ENCODE measurements at regions not wholly inside any gene's neighbourhood (a gene's known extent, or its start where the extent isn't known, plus 50 kb on each side); places are given as distances from the start of the nearest gene placed in this dataset.

GRCh38 chr1:9419369-9420041 is 119.8 kb upstream of the SLC25A33 start:
- CTCF ChIA-PET, result interaction anchor here (0.6 to 0.7 kb wide), 2 partner anchors 79 to 839 kb away, joined by 3 to 4 read pairs; no protein-coding TSS in a partner anchor
- POLR2A ChIA-PET, result no interaction called here

- ChIA-PET CTCF (no interaction called here), POLR2A (no interaction called here)
Observed at GRCh38 chr1:9420835-9421532, 118.3 kb upstream of the SLC25A33 start.

GRCh38 chr1:9421533-9421873 is 117.8 kb upstream of the SLC25A33 start:
- POLR2A ChIA-PET, result no interaction called here

GRCh38 chr1:9422321-9422720 is 116.9 kb upstream of the SLC25A33 start:
- CTCF ChIA-PET, result interaction anchor here (0.6 to 1.5 kb wide), 3 partner anchors 10 to 1161 kb away, joined by 3 read pairs; no protein-coding TSS in a partner anchor
- POLR2A ChIA-PET, result no interaction called here

More at GRCh38 chr1:9421533-9421873, 117.8 kb upstream of the SLC25A33 start:
- CTCF ChIA-PET, result interaction anchor here (1.5 kb wide), 1 partner anchor 11 kb away, joined by 3 read pairs; no protein-coding TSS in a partner anchor

- ChIA-PET POLR2A (no interaction called here), CTCF (interaction anchor here (0.6 to 1.5 kb wide), 5 partner anchors 10 to 1160 kb away, joined by 3 read pairs; no protein-coding TSS in a partner anchor)
Observed at GRCh38 chr1:9422911-9423505, 116.3 kb upstream of the SLC25A33 start.

GRCh38 chr1:9424261-9424660 is 115.0 kb upstream of the SLC25A33 start:
- POLR2A ChIA-PET, result no interaction called here
- CTCF ChIA-PET, result interaction anchor here (0.6 kb wide), 1 partner anchor 749 kb away, joined by 3 read pairs; no protein-coding TSS in a partner anchor

- POLR2A ChIA-PET, result interaction anchor here (1.0 kb wide), 2 partner anchors 13 to 162 kb away, joined by 3 to 4 read pairs; no protein-coding TSS in a partner anchor
Observed at GRCh38 chr1:9425859-9426258, 113.4 kb upstream of the SLC25A33 start.

GRCh38 chr1:9426291-9426711 is 113.0 kb upstream of the SLC25A33 start:
- ChIA-PET POLR2A (interaction anchor here (1.0 kb wide), 2 partner anchors 13 to 162 kb away, joined by 3 to 4 read pairs; no protein-coding TSS in a partner anchor), CTCF (interaction anchor here (0.6 to 3.0 kb wide), 5 partner anchors 13 to 604 kb away, joined by 3 to 16 read pairs (median 3); no protein-coding TSS in a partner anchor)

More at GRCh38 chr1:9425859-9426258, 113.4 kb upstream of the SLC25A33 start:
- CTCF ChIA-PET, result interaction anchor here (0.6 to 3.0 kb wide), 5 partner anchors 9 to 604 kb away, joined by 3 to 16 read pairs (median 3); no protein-coding TSS in a partner anchor

- ChIA-PET POLR2A (no interaction called here), CTCF (interaction anchor here (0.8 to 3.0 kb wide), 3 partner anchors 15 to 138 kb away, joined by 3 to 16 read pairs (median 5); no protein-coding TSS in a partner anchor)
Observed at GRCh38 chr1:9427388-9427787, 111.9 kb upstream of the SLC25A33 start.

GRCh38 chr1:9428601-9429341 is 110.5 kb upstream of the SLC25A33 start:
- POLR2A ChIA-PET, result no interaction called here
- CTCF ChIA-PET, result interaction anchor here (1.3 to 1.5 kb wide), 2 partner anchors 16 to 153 kb away, joined by 3 to 5 read pairs; no protein-coding TSS in a partner anchor

- CTCF ChIA-PET, result interaction anchor here (1.3 kb wide), 1 partner anchor 154 kb away, joined by 3 read pairs; no protein-coding TSS in a partner anchor
- POLR2A ChIA-PET, result no interaction called here
Observed at GRCh38 chr1:9429342-9429711, 109.9 kb upstream of the SLC25A33 start.

- POLR2A ChIA-PET, result interaction anchor here (0.7 kb wide), 1 partner anchor 17 kb away, joined by 3 read pairs; no protein-coding TSS in a partner anchor
- CTCF ChIA-PET, result no interaction called here
Observed at GRCh38 chr1:9434247-9435152, 104.8 kb upstream of the SLC25A33 start.

- ChIA-PET POLR2A (no interaction called here), CTCF (no interaction called here)
Observed at GRCh38 chr1:9435153-9435636, 104.1 kb upstream of the SLC25A33 start.

- CTCF ChIA-PET, result interaction anchor here (1.1 kb wide), 1 partner anchor 54 kb away, joined by 3 read pairs; no protein-coding TSS in a partner anchor
Observed at GRCh38 chr1:9435854-9436640, 103.2 kb upstream of the SLC25A33 start.

GRCh38 chr1:9437961-9438430 is 101.3 kb upstream of the SLC25A33 start:
- POLR2A ChIA-PET, result no interaction called here
- CTCF ChIA-PET, result interaction anchor here (1.1 to 1.3 kb wide), 2 partner anchors 15 to 17 kb away, joined by 3 to 4 read pairs; no protein-coding TSS in a partner anchor

More at GRCh38 chr1:9435854-9436640, 103.2 kb upstream of the SLC25A33 start:
- POLR2A ChIA-PET, result no interaction called here

- ChIA-PET POLR2A (no interaction called here), CTCF (interaction anchor here (0.6 to 1.3 kb wide), 3 partner anchors 16 to 521 kb away, joined by 3 to 6 read pairs (median 4); no protein-coding TSS in a partner anchor)
Observed at GRCh38 chr1:9438431-9439073, 100.7 kb upstream of the SLC25A33 start.

Data from activated CD8-positive, alpha-beta memory T cell treated with anti-CD3 and anti-CD28 coated beads for 36 hours (primary cell).